ENCODE measurements at regions not wholly inside any gene's neighbourhood (a gene's known extent, or its start where the extent isn't known, plus 50 kb on each side); places are given as distances from the start of the nearest gene placed in this dataset.

DNA sequence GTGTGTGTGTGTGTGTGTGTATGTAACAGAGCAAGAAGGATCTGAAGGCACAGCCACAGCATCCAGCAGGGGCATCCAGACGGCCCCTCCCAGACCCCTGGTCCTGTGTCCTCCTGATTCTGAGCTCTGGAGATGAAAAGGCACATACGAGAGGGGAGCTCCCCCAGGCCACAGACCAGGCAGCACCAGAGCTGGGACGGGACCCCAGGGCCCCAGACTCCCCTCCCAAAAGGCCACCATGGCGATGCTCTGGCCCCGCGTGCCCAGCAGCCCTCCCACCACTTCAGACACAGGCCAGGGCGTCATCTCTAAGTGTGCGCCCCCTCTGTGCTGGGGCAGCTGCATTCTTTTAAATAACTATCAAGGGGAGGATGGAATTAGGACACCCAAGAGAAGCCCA lies 245.8 kb downstream of the MATN1 start:
- no peak for TF ChIP-seq TAF1 (IDR thresholded peaks at IDR 0.05; ENCODE audit: borderline replicate concordance, insufficient read depth, low read length)
- TF ChIP-seq SIN3A (IDR thresholded peaks at IDR 0.05; ENCODE audit: borderline replicate concordance, insufficient read depth, low read length): no peak
- TF ChIP-seq REST (IDR thresholded peaks at IDR 0.05; ENCODE audit: insufficient read depth in 1 of 2, low read depth in 2 of 2, low read length in 2 of 2): no peak
- TF ChIP-seq POLR2AphosphoS5 (IDR thresholded peaks at IDR 0.05; ENCODE audit: low read depth, low read length): no peak
- no peak for TF ChIP-seq FOXP2 (optimal IDR thresholded peaks at IDR 0.05; ENCODE audit: borderline replicate concordance, extremely low read depth, extremely low read length, insufficient read depth)

GRCh38 chr1:30476911-30477459 lies 246.4 kb downstream of the MATN1 start:
- TF ChIP-seq SIN3A (IDR thresholded peaks at IDR 0.05; ENCODE audit: borderline replicate concordance, insufficient read depth, low read length): no peak
- TF ChIP-seq REST (IDR thresholded peaks at IDR 0.05; ENCODE audit: insufficient read depth in 1 of 2, low read depth in 2 of 2, low read length in 2 of 2): no peak
- no peak for TF ChIP-seq POLR2AphosphoS5 (IDR thresholded peaks at IDR 0.05; ENCODE audit: low read depth, low read length)
- no peak for TF ChIP-seq TAF1 (IDR thresholded peaks at IDR 0.05; ENCODE audit: borderline replicate concordance, insufficient read depth, low read length)
- TF ChIP-seq FOXP2 (optimal IDR thresholded peaks at IDR 0.05; ENCODE audit: borderline replicate concordance, extremely low read depth, extremely low read length, insufficient read depth): no peak

DNA sequence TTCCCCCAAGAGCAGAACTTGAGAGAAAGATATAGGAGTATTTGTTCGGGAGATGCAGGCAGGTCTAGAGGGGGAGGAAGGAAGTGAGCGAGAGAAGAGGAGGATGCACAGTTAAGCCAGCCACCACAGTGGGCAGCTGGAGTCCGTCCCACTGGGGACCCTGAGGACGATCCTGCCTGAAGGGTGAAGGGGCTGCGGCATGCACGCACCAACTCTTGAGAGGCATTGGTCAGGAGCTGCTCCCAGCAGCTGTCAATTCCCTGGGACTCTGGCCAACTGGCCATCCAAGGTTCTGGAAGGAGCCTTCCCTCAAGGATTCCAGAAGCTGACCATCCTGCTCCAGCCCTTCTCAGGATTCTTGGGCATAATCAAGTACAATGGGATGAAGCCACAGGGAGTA lies 246.9 kb downstream of the MATN1 start:
- no peak for TF ChIP-seq SIN3A (IDR thresholded peaks at IDR 0.05; ENCODE audit: borderline replicate concordance, insufficient read depth, low read length)
- no peak for TF ChIP-seq TAF1 (IDR thresholded peaks at IDR 0.05; ENCODE audit: borderline replicate concordance, insufficient read depth, low read length)
- TF ChIP-seq POLR2AphosphoS5 (IDR thresholded peaks at IDR 0.05; ENCODE audit: low read depth, low read length): no peak
- no peak for TF ChIP-seq REST (IDR thresholded peaks at IDR 0.05; ENCODE audit: insufficient read depth in 1 of 2, low read depth in 2 of 2, low read length in 2 of 2)
- TF ChIP-seq FOXP2 (optimal IDR thresholded peaks at IDR 0.05; ENCODE audit: borderline replicate concordance, extremely low read depth, extremely low read length, insufficient read depth): no peak

GRCh38 chr1:30475966-30476365 lies 247.4 kb downstream of the MATN1 start:
- TF ChIP-seq SIN3A (IDR thresholded peaks at IDR 0.05; ENCODE audit: borderline replicate concordance, insufficient read depth, low read length) (no peak), TAF1 (IDR thresholded peaks at IDR 0.05; ENCODE audit: borderline replicate concordance, insufficient read depth, low read length) (no peak)

- TF ChIP-seq TAF1 (IDR thresholded peaks at IDR 0.05; ENCODE audit: borderline replicate concordance, insufficient read depth, low read length): no peak
- no peak for TF ChIP-seq SIN3A (IDR thresholded peaks at IDR 0.05; ENCODE audit: borderline replicate concordance, insufficient read depth, low read length)
- no peak for TF ChIP-seq REST (IDR thresholded peaks at IDR 0.05; ENCODE audit: insufficient read depth in 1 of 2, low read depth in 2 of 2, low read length in 2 of 2)
- TF ChIP-seq FOXP2 (optimal IDR thresholded peaks at IDR 0.05; ENCODE audit: borderline replicate concordance, extremely low read depth, extremely low read length, insufficient read depth): no peak
- no peak for TF ChIP-seq POLR2AphosphoS5 (IDR thresholded peaks at IDR 0.05; ENCODE audit: low read depth, low read length)
Observed at GRCh38 chr1:30475201-30475600, 248.2 kb downstream of the MATN1 start.

Measured in PFSK-1 (cell line).